ENCODE measurements at regions not wholly inside any gene's neighbourhood (a gene's known extent, or its start where the extent isn't known, plus 50 kb on each side); places are given as distances from the start of the nearest gene placed in this dataset.

- TF ChIP-seq GATA2 (IDR thresholded peaks at IDR 0.05; ENCODE audit: low read depth, low read length): no peak
- TF ChIP-seq GATA3 (IDR thresholded peaks at IDR 0.05; ENCODE audit: low read depth, low read length): no peak
These were observed 181.4 kb downstream of the ENGASE start for GRCh38 chr17:79255926-79256585.

Measured in SH-SY5Y (cell line).